ENCODE measurements at regions not wholly inside any gene's neighbourhood (a gene's known extent, or its start where the extent isn't known, plus 50 kb on each side); places are given as distances from the start of the nearest gene placed in this dataset.

GRCh38 chr5:15238006-15238405 lies 262.0 kb upstream of the FBXL7 start:
- TF ChIP-seq POLR2A (IDR thresholded peaks at IDR 0.05; ENCODE audit: low read depth) (no peak), POLR2AphosphoS5 (IDR thresholded peaks at IDR 0.05) (no peak), CTCF (IDR thresholded peaks at IDR 0.05) (no peak)

Data from esophagus muscularis mucosa (tissue), 3 donors.